GM12872 (cell line): ENCODE measurements at regions not wholly inside any gene's neighbourhood (a gene's known extent, or its start where the extent isn't known, plus 50 kb on each side); places are given as distances from the start of the nearest gene placed in this dataset.

ENCODE experiments used
- TF ChIP-seq, protein P1 (sequence below): IDR thresholded peaks from 3 replicates; pipeline ENCODE4 v1.5.1; 2011; ENCODE audit warnings: low read depth, mild to moderate bottlenecking, low read length, moderate library complexity; ENCODE audit not compliant: insufficient read depth

DNA sequence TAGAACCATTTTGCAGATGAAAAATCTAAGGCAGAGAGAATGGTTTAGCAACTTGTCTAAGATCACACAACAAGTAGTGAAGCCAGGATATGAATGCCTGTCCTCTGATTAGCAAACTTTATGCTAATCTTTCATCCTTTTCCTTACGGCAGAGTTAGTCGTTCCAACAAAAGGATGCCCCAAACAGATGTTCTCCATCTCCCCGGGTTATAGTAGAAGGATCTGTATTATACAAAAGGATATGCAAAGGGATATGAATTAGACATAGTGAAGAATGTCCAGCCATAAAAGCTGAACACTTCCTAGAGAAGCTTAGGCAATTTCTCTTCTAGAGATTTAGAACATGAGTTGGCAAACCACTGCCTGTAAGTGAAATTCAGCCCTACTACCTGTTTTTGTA lies 291.6 kb upstream of the DUSP10 start:
- TF ChIP-seq, protein P1, sequence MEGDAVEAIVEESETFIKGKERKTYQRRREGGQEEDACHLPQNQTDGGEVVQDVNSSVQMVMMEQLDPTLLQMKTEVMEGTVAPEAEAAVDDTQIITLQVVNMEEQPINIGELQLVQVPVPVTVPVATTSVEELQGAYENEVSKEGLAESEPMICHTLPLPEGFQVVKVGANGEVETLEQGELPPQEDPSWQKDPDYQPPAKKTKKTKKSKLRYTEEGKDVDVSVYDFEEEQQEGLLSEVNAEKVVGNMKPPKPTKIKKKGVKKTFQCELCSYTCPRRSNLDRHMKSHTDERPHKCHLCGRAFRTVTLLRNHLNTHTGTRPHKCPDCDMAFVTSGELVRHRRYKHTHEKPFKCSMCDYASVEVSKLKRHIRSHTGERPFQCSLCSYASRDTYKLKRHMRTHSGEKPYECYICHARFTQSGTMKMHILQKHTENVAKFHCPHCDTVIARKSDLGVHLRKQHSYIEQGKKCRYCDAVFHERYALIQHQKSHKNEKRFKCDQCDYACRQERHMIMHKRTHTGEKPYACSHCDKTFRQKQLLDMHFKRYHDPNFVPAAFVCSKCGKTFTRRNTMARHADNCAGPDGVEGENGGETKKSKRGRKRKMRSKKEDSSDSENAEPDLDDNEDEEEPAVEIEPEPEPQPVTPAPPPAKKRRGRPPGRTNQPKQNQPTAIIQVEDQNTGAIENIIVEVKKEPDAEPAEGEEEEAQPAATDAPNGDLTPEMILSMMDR = no peak

DNA sequence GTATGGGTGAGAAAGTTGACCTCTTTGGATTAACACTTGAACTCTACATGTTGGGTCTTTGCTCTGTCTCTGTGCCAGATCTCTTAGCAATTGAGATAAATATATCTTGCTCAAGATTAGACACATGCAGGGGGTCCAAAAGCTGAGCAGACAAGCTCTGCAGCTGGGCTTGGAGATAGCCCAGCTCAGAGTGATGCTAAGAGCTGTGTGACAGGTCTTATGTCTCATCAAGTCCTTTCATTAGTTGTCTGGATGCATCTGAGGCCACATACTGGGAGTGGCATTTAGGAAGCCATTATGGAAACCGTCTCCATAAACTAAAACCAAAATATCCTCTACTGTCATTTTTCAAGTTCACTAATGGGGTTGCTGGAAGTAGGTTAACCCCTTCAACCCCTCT lies 289.4 kb upstream of the DUSP10 start:
- TF ChIP-seq, protein P1 = no peak

DNA sequence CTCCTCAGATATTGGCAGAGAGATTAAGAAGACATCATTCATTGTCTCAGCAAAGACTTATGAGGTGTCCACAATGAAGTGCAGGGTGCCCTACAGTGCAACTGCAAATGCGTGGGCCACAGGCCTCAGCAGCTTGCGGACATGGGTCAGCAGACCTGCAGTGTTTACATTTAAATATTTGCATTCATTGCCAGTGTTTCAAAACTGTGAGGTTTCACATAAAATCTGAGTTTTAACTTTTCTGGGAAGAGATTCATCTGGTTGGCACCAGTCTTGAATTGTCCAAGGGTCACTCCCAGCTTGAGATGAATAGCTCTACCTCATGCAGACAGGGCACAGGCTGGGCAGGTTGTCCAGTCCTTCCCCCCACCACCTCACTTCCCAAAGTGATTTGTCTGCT lies 286.8 kb upstream of the DUSP10 start:
- TF ChIP-seq, protein P1 = no peak

DNA sequence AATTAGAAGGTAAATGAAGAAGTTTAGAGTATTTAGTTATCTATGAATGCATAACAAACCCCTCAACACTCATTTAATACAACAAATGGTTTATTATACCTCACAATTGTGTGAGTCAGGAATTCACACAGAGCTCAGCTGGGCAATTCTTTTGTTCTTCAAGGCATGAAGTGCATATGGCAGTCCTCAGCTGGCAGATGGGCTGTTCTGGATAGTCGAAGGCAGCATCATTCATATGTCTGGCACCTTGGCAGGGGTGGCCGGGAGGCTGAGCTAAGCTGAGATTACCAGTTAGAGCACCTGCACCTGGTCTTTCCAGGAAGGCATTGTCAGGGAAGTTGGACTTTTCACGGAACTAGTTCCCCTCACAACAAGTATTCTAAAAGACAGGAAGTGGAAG lies 286.2 kb upstream of the DUSP10 start:
- TF ChIP-seq, protein P1 = no peak

DNA sequence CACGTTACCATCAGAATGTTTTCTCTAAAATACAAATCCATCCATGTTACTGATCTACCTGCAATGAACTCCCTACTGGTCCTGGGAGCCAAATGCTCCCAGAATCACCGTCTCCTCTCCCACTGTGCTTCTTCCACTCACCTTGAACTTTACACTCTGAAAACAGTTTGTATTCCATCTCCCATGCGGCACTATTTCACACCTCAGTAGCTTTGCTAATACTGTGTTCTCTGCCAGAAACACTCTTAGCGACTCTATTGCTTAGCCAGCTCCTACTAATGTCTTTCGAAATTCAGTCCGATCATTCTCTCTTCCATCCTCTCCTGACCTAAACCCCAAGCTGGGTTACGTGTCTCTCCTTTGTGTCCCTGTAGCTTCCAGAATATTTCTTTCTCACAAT lies 284.4 kb upstream of the DUSP10 start:
- TF ChIP-seq, protein P1 = no peak

DNA sequence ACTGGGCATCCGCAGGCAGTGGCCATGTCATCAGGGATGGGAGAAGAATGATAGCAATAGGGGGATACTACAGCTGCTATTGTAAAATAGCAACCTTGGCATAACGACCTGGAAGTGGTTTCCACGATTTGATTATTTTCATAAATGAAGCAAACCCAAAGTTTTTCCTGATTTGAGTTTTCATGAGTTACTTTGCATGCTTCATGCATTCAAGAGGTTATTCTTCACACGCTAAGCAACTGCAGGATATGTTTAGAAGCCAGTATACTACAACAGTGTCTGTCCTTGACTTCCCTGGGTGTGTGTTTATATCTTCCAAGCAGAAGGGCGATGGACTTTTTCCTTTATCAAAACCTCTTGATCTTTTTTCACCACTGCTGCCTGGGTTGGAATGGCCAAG lies 281.1 kb upstream of the DUSP10 start:
- TF ChIP-seq, protein P1 = no peak

DNA sequence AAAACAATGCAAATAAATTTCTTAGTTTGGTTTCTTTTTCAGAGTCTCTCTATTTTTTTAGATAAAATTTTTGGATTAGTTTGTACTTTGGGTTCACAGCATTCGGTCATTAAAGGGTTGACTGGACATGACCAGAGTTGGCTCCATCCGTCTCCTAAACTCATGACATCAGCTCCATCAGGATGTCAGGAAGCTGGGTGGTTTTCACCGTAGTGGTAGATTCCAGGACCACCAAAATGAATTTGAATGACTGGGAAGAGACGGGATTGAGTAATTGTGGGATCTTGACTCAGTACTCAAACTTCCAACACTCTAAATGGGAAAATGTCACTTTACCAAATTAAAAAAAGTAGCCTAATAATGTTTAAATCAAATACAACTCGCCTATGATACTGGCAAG lies 279.2 kb upstream of the DUSP10 start:
- TF ChIP-seq, protein P1 = no peak

DNA sequence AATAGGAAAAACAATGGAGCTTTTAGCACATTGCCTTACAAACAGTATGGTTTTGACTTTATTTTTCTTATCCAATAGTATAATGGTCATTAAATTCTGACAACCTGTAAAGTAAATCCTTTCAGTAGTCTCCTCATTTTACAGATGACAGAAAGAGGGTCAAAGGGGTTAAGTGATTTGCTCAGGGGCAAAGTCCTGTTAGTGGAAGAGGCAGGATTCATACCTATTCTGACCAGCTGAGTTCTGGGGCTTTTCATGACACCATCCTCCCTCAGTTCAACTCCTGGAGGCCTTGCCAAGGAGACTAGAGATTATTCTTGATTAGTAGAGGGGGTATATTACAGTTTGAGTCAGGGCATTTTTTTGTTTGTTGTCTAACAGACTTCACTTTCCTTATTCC lies 278.7 kb upstream of the DUSP10 start:
- TF ChIP-seq, protein P1 = no peak
